GM12878 (cell line): ENCODE measurements at regions not wholly inside any gene's neighbourhood (a gene's known extent, or its start where the extent isn't known, plus 50 kb on each side); places are given as distances from the start of the nearest gene placed in this dataset.

Experiments used
- ATAC-seq: fragments of 200-7000 bp; cut with Tn5 transposase; 3 replicates; pipeline ENCODE4 v1.9.1; 2020; ENCODE audit warnings: mild to moderate bottlenecking, moderate library complexity
- BruUV-seq: library from RNA; stranded (reverse); fragments of 400-500 nt; replicated peaks from 2 replicates; lab custom pipeline; 2021; lab: Mats Ljungman, UMichigan
- CTCF ChIA-PET: fragments of 300-600 bp; sonication (Branson Sonifier 250); formaldehyde crosslinking; extraction: SDS; loops from one replicate; lab custom pipeline; 2021; ENCODE audit warnings: inconsistent platforms; lab: Yijun Ruan, JAX
- POLR2A ChIA-PET: fragments of 350-600 bp; formaldehyde crosslinking; extraction: SDS; loops from one replicate; lab custom pipeline; 2021; ENCODE audit warnings: inconsistent platforms; lab: Charles Lee
- RAD21 ChIA-PET: fragments of 300-600 bp; sonication (Branson Sonifier 250); formaldehyde crosslinking; loops from one replicate; lab custom pipeline; 2023; ENCODE audit warnings: antibody characterized with exemption; ENCODE audit not compliant: unreplicated experiment; lab: Charles Lee
- SMC1A ChIA-PET: fragments of 300-600 bp; sonication (Branson Sonifier 250); formaldehyde crosslinking; loops from one replicate; lab custom pipeline; 2023; ENCODE audit not compliant: unreplicated experiment, uncharacterized antibody; lab: Charles Lee
- DNase-seq: peaks from one replicate; pipeline ENCODE4 v3.0.0-alpha.2; 2011; ENCODE audit warnings: low read depth, low spot score
- FAIRE-seq: peaks from 3 replicates; lab custom pipeline; 2011; peaks lifted over from hg19 to GRCh38; lab: Jason Lieb, UNC
- H2AFZ ChIP-seq: 2 replicates; pipeline ENCODE4 v1.6.0; 2011; ENCODE audit warnings: low read depth, low read length, control low read depth; ENCODE audit not compliant: control insufficient read depth
- H3K27ac ChIP-seq: 2 replicates; pipeline ENCODE4 v1.5.1; 2011; ENCODE audit warnings: control low read depth; ENCODE audit not compliant: control insufficient read depth, insufficient read depth
- H3K27me3 ChIP-seq, 2 experiments: replicated peaks in 1 of 2; 2 replicates each; pipeline versions ENCODE4 v1.6.0 to v1.6.1; 2011; ENCODE audit warnings: low read length in 1 of 2; ENCODE audit not compliant: control insufficient read depth in 2 of 2, insufficient read depth in 2 of 2
- H3K36me3 ChIP-seq, 2 experiments: 2 replicates each; pipeline ENCODE4 v1.5.1; 2011; ENCODE audit warnings: low read length in 1 of 2; ENCODE audit not compliant: control insufficient read depth in 2 of 2, insufficient read depth in 2 of 2
- H3K4me1 ChIP-seq: 2 replicates; pipeline ENCODE4 v1.6.1; 2011; ENCODE audit warnings: mild to moderate bottlenecking, low read length, moderate library complexity, mixed read lengths; ENCODE audit not compliant: control insufficient read depth, insufficient read depth
- H3K4me2 ChIP-seq: 2 replicates; pipeline ENCODE4 v1.6.0; 2011; ENCODE audit warnings: control low read depth; ENCODE audit not compliant: control insufficient read depth, insufficient read depth
- H3K4me3 ChIP-seq: fragments of 200-600 bp; sonication (generic); 2 replicates; pipeline ENCODE4 v1.5.1; 2016
- H3K79me2 ChIP-seq: 2 replicates; pipeline ENCODE4 v1.6.0; 2011; ENCODE audit warnings: low read length; ENCODE audit not compliant: control insufficient read depth, insufficient read depth
- H3K9ac ChIP-seq: 2 replicates; pipeline ENCODE4 v1.8.0; 2011; ENCODE audit warnings: low read length, control low read depth, mixed read lengths; ENCODE audit not compliant: control insufficient read depth, insufficient read depth
- H3K9me3 ChIP-seq: replicated peaks from 3 replicates; pipeline ENCODE4 v1.5.1; 2011; ENCODE audit warnings: mild to moderate bottlenecking, low read length; ENCODE audit not compliant: control insufficient read depth, insufficient read depth
- H4K20me1 ChIP-seq: 2 replicates; pipeline ENCODE4 v1.6.0; 2011; ENCODE audit not compliant: control insufficient read depth, insufficient read depth
- EGR1 ChIP-seq, 2 experiments: IDR thresholded peaks; 1 replicate in 1 of 2; 2 replicates in 1 of 2; pipeline ENCODE4 v1.6.1; 2011 to 2012; ENCODE audit warnings: low read depth in 2 of 2, low read length in 2 of 2, borderline replicate concordance in 1 of 2, mild to moderate bottlenecking in 1 of 2, moderate library complexity in 1 of 2
- EZH2 ChIP-seq: IDR thresholded peaks from 2 replicates; pipeline ENCODE4 v1.6.1; 2012; ENCODE audit warnings: low read depth, mild to moderate bottlenecking, control low read depth, inconsistent platforms, low read length, borderline replicate concordance; ENCODE audit not compliant: control insufficient read depth
- HCFC1 ChIP-seq: fragments of 150-350 bp; IDR thresholded peaks from 2 replicates; pipeline ENCODE4 v1.6.1; 2014; ENCODE audit warnings: low read length
- HDGF ChIP-seq: fragments of 450-650 bp; IDR thresholded peaks from 2 replicates; pipeline ENCODE4 v1.6.1; 2016; ENCODE audit warnings: antibody characterized with exemption
- LARP7 ChIP-seq: fragments of 450-650 bp; IDR thresholded peaks from 2 replicates; pipeline ENCODE4 v1.6.1; 2017; ENCODE audit warnings: mild to moderate bottlenecking
- MEF2B ChIP-seq: fragments of 450-650 bp; IDR thresholded peaks from 2 replicates; pipeline ENCODE4 v1.6.1; 2018; ENCODE audit warnings: mild to moderate bottlenecking, moderate library complexity; ENCODE audit not compliant: partially characterized antibody, poor library complexity, severe bottlenecking
- MTA2 ChIP-seq: fragments of 450-650 bp; IDR thresholded peaks from 2 replicates; pipeline ENCODE4 v1.6.1; 2016; ENCODE audit warnings: low read depth, mild to moderate bottlenecking, moderate library complexity
- NFIC ChIP-seq: IDR thresholded peaks from 2 replicates; pipeline ENCODE4 v1.6.1; 2012; ENCODE audit warnings: low read depth, mild to moderate bottlenecking, inconsistent platforms, low read length, moderate library complexity
- NRF1 ChIP-seq: conservative IDR thresholded peaks from 2 replicates; pipeline ENCODE4 v1.6.1; 2011; ENCODE audit warnings: mild to moderate bottlenecking, low read depth, low read length, improper control_type of control experiment
- PAX5 ChIP-seq: IDR thresholded peaks from 2 replicates; pipeline ENCODE4 v1.6.1; 2011; ENCODE audit warnings: low read depth, low read length, borderline replicate concordance
- POLR2AphosphoS5 ChIP-seq: IDR thresholded peaks from 2 replicates; pipeline ENCODE4 v1.6.1; 2011; ENCODE audit warnings: mild to moderate bottlenecking, low read length, inconsistent platforms
- SIN3A ChIP-seq: IDR thresholded peaks from 2 replicates; pipeline ENCODE4 v1.6.1; 2012; ENCODE audit warnings: low read depth, low read length, improper control_type of control experiment
- SUPT20H ChIP-seq: IDR thresholded peaks from 2 replicates; pipeline ENCODE4 v1.6.1; 2011; ENCODE audit warnings: low read depth, mild to moderate bottlenecking, low read length, moderate library complexity, borderline replicate concordance; ENCODE audit not compliant: control insufficient read depth
- USF1 ChIP-seq: IDR thresholded peaks from 2 replicates; pipeline ENCODE4 v1.6.1; 2011; ENCODE audit warnings: borderline replicate concordance, low read depth, mild to moderate bottlenecking, moderate library complexity, mixed read lengths, low read length; ENCODE audit not compliant: insufficient read depth; ENCODE audit errors: extremely low read length
- ZNF24 ChIP-seq: fragments of 450-650 bp; IDR thresholded peaks from 2 replicates; pipeline ENCODE4 v1.6.1; 2017; ENCODE audit warnings: antibody characterized with exemption, mild to moderate bottlenecking
- WGBS: methylation state at CpG from one replicate; pipeline ENCODE4 v1.1.6; 2016; ENCODE audit warnings: low lambda C conversion rate; ENCODE audit not compliant: insufficient replicate concordance, insufficient coverage; ENCODE audit errors: missing lambda C conversion rate; 5-methylcytosine and 5-hydroxymethylcytosine counted together
- in situ Hi-C: fragments of 300-500 bp; cut with MboI; formaldehyde crosslinking; loops from 9 replicates; pipeline ENCODE4 v1.14.3; 2018; ENCODE audit warnings: mixed read lengths
- intact Hi-C: fragments of 100-400 bp; cut with micrococcal nuclease; formaldehyde crosslinking; loops from one replicate; pipeline ENCODE4 v1.14.2; 2022; ENCODE audit not compliant: unreplicated experiment
- TF ChIP-seq, protein P1 (sequence below): fragments of 450-650 bp; IDR thresholded peaks from 2 replicates; pipeline ENCODE4 v1.6.1; 2018; ENCODE audit warnings: mild to moderate bottlenecking, low read depth, moderate library complexity; ENCODE audit not compliant: partially characterized antibody
- TF ChIP-seq, protein P2 (sequence below): fragments of 450-650 bp; IDR thresholded peaks from 2 replicates; pipeline ENCODE4 v1.6.1; 2017; ENCODE audit warnings: borderline replicate concordance
- TF ChIP-seq, protein P3 (sequence below): IDR thresholded peaks from 2 replicates; pipeline ENCODE4 v1.6.1; 2011; ENCODE audit warnings: mild to moderate bottlenecking, low read depth, low read length, moderate library complexity; ENCODE audit not compliant: insufficient replicate concordance

- H3K9ac ChIP-seq, result no peak overlapping the region
- H4K20me1 ChIP-seq, result no peaks in the 10 kb centered on the region
- H3K4me3 ChIP-seq, result no peak overlapping the region
- intact Hi-C loops (no loop called here), in situ Hi-C loops (no loop called here)
- no peak overlapping the region for H3K27ac ChIP-seq
- H3K79me2 ChIP-seq, result no peaks in the 10 kb centered on the region
- no peaks in the 10 kb centered on the region for H3K4me1 ChIP-seq
- ChIA-PET SMC1A (no interaction called here), RAD21 (no interaction called here), POLR2A (no interaction called here), CTCF (interaction anchor here (0.8 kb wide), 1 partner anchor 12 kb away, joined by 4 read pairs; no protein-coding TSS in a partner anchor)
- H2AFZ ChIP-seq, result no peak overlapping the region
- TF ChIP-seq EGR1 (IDR thresholded peaks at IDR 0.05; ENCODE audit: borderline replicate concordance in 1 of 2, low read depth in 2 of 2, low read length in 2 of 2) (no peak), NRF1 (no peak), NFIC (no peak), HDGF (no peak), HCFC1 (no peak), USF1 (no peak), LARP7 (no peak), SIN3A (no peak), MEF2B (no peak), SUPT20H (no peak), EZH2 (no peak), PAX5 (no peak), ZNF24 (no peak), MTA2 (no peak), POLR2AphosphoS5 (no peak)
- TF ChIP-seq, protein P1, sequence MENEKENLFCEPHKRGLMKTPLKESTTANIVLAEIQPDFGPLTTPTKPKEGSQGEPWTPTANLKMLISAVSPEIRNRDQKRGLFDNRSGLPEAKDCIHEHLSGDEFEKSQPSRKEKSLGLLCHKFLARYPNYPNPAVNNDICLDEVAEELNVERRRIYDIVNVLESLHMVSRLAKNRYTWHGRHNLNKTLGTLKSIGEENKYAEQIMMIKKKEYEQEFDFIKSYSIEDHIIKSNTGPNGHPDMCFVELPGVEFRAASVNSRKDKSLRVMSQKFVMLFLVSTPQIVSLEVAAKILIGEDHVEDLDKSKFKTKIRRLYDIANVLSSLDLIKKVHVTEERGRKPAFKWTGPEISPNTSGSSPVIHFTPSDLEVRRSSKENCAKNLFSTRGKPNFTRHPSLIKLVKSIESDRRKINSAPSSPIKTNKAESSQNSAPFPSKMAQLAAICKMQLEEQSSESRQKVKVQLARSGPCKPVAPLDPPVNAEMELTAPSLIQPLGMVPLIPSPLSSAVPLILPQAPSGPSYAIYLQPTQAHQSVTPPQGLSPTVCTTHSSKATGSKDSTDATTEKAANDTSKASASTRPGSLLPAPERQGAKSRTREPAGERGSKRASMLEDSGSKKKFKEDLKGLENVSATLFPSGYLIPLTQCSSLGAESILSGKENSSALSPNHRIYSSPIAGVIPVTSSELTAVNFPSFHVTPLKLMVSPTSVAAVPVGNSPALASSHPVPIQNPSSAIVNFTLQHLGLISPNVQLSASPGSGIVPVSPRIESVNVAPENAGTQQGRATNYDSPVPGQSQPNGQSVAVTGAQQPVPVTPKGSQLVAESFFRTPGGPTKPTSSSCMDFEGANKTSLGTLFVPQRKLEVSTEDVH, result no peak
- TF ChIP-seq, protein P2, sequence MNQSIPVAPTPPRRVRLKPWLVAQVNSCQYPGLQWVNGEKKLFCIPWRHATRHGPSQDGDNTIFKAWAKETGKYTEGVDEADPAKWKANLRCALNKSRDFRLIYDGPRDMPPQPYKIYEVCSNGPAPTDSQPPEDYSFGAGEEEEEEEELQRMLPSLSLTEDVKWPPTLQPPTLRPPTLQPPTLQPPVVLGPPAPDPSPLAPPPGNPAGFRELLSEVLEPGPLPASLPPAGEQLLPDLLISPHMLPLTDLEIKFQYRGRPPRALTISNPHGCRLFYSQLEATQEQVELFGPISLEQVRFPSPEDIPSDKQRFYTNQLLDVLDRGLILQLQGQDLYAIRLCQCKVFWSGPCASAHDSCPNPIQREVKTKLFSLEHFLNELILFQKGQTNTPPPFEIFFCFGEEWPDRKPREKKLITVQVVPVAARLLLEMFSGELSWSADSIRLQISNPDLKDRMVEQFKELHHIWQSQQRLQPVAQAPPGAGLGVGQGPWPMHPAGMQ, result no peak
- TF ChIP-seq, protein P3, sequence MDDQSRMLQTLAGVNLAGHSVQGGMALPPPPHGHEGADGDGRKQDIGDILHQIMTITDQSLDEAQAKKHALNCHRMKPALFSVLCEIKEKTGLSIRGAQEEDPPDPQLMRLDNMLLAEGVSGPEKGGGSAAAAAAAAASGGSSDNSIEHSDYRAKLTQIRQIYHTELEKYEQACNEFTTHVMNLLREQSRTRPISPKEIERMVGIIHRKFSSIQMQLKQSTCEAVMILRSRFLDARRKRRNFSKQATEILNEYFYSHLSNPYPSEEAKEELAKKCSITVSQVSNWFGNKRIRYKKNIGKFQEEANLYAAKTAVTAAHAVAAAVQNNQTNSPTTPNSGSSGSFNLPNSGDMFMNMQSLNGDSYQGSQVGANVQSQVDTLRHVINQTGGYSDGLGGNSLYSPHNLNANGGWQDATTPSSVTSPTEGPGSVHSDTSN, result no peak
- WGBS, result 5% methylated on average over 2 of the region's 2 CpGs
- no peaks in the 10 kb centered on the region for H3K9me3 ChIP-seq
- no TSS peak for BruUV-seq
- ATAC-seq, result no peak
- FAIRE-seq, result no peak
- H3K36me3 ChIP-seq, result no peaks in the 10 kb centered on the region
- H3K27me3 ChIP-seq, result no peaks in the 10 kb centered on the region; a peak in 1 of 4 replicates
- no peak overlapping the region for H3K4me2 ChIP-seq
- DNase-seq, result no peak
Observed at GRCh38 chr9:7456377-7456776, 343.2 kb downstream of the DMAC1 start.
